Breast epithelium (tissue), 4 donors: ENCODE measurements at regions not wholly inside any gene's neighbourhood (a gene's known extent, or its start where the extent isn't known, plus 50 kb on each side); places are given as distances from the start of the nearest gene placed in this dataset.
A peak's percentile ranks its signal among the peaks of the same experiment; 100 is the strongest.

ENCODE experiments used
- DNase-seq, 2 donors: peaks; one replicate each; pipeline ENCODE4 v3.0.0-alpha.2; 2019; ENCODE audit warnings: low spot score in 2 of 2
- H3K27ac ChIP-seq, 2 donors: fragments of 200-600 bp; sonication (generic) in 1 of 2; one replicate each; pipeline ENCODE4 v1.5.1; 2016 to 2019; ENCODE audit warnings: mild to moderate bottlenecking in 1 of 2
- H3K27me3 ChIP-seq, 2 donors: fragments of 200-600 bp; sonication (generic) in 1 of 2; one replicate each; pipeline versions ENCODE4 v1.5.1 to v1.6.0; 2017 to 2019; ENCODE audit warnings: control low read depth in 1 of 2, mild to moderate bottlenecking in 1 of 2
- H3K36me3 ChIP-seq: fragments of 200-600 bp; one replicate; pipeline ENCODE4 v1.5.1; 2019
- H3K4me1 ChIP-seq, 2 donors: fragments of 200-600 bp; sonication (generic); one replicate each; pipeline ENCODE4 v1.5.1; 2016 to 2019; ENCODE audit warnings: control low read depth in 1 of 2
- H3K4me3 ChIP-seq, 3 donors: fragments of 200-600 bp; sonication (generic); 1 replicate in 2 of 3; 2 replicates in 1 of 3; pipeline ENCODE4 v1.5.1; 2016 to 2019; ENCODE audit warnings: mild to moderate bottlenecking in 3 of 3, moderate library complexity in 2 of 3
- H3K9me3 ChIP-seq, 2 donors: fragments of 200-600 bp; sonication (generic) in 1 of 2; one replicate each; pipeline ENCODE4 v1.5.1; 2016 to 2019; ENCODE audit warnings: control low read depth in 1 of 2
- CTCF ChIP-seq, 3 donors: fragments of 450-650 bp; IDR thresholded peaks; one replicate each; pipeline ENCODE4 v1.5.1; 2016 to 2017; ENCODE audit warnings: antibody characterized with exemption in 3 of 3, mild to moderate bottlenecking in 3 of 3, moderate library complexity in 3 of 3
- POLR2A ChIP-seq: fragments of 450-650 bp; IDR thresholded peaks from one replicate; pipeline ENCODE4 v1.6.1; 2016; ENCODE audit warnings: antibody characterized with exemption, mild to moderate bottlenecking, moderate library complexity
- POLR2AphosphoS5 ChIP-seq, 3 donors: sonication (generic); formaldehyde crosslinking; IDR thresholded peaks; one replicate each; pipeline ENCODE4 v1.6.1; 2017; ENCODE audit warnings: antibody characterized with exemption in 3 of 3
- intact Hi-C: fragments of 100-400 bp; cut with DNase I; formaldehyde crosslinking; loops from one replicate; pipeline ENCODE4 v1.15.1; 2023; ENCODE audit warnings: low total_unique reads

GRCh38 chr7:27386581-27386980 is 144.0 kb downstream of the EVX1 start:
- Histone ChIP-seq H3K4me1 (no peaks in the 10 kb centered on the region), H3K4me3 (no peak overlapping the region), H3K27ac (no peak overlapping the region), H3K9me3 (no peaks in the 10 kb centered on the region), H3K27me3 (no peaks in the 10 kb centered on the region), H3K36me3 (no peaks in the 10 kb centered on the region)
- TF ChIP-seq POLR2A (no peak), POLR2AphosphoS5 (IDR thresholded peaks at IDR 0.05) (no peak), CTCF (IDR thresholded peaks at IDR 0.05) (no peak)
- intact Hi-C loops, result no loop called here
- no peak for DNase-seq

- H3K27ac ChIP-seq, result no peak overlapping the region
- TF ChIP-seq POLR2A, result no peak
- no peak for TF ChIP-seq CTCF (IDR thresholded peaks at IDR 0.05)
- no peak for TF ChIP-seq POLR2AphosphoS5 (IDR thresholded peaks at IDR 0.05)
Observed at GRCh38 chr7:27387864-27388263, 145.3 kb downstream of the EVX1 start.

GRCh38 chr7:27388561-27388960 is 146.0 kb downstream of the EVX1 start:
- intact Hi-C loops, result no loop called here
- H3K9me3 ChIP-seq, result peaks cover 3 to 5% of the 10 kb centered on the region in 2 donors
- TF ChIP-seq CTCF (IDR thresholded peaks at IDR 0.05) (no peak), POLR2A (no peak), POLR2AphosphoS5 (IDR thresholded peaks at IDR 0.05) (no peak)
- H3K27ac ChIP-seq, result peak overlapping the region in 1 of 2 donors; percentile 76
- no peak overlapping the region for H3K4me3 ChIP-seq
- no peaks in the 10 kb centered on the region for H3K36me3 ChIP-seq
- DNase-seq, result no peak
- H3K27me3 ChIP-seq, result no peaks in the 10 kb centered on the region
- H3K4me1 ChIP-seq, result no peaks in the 10 kb centered on the region

More at GRCh38 chr7:27387864-27388263, 145.3 kb downstream of the EVX1 start:
- no peaks in the 10 kb centered on the region for H3K4me1 ChIP-seq
- H3K9me3 ChIP-seq, result no peaks in the 10 kb centered on the region
- DNase-seq, result no peak
- no peaks in the 10 kb centered on the region for H3K36me3 ChIP-seq
- H3K27me3 ChIP-seq, result no peaks in the 10 kb centered on the region
- intact Hi-C loops, result no loop called here
- H3K4me3 ChIP-seq, result no peak overlapping the region

- no peak for DNase-seq
- peak overlapping the region; percentile 40 to 76 for H3K27ac ChIP-seq
Observed at GRCh38 chr7:27389496-27389895, 146.9 kb downstream of the EVX1 start.

GRCh38 chr7:27392477-27392876 is 149.9 kb downstream of the EVX1 start:
- H3K27me3 ChIP-seq, result no peaks in the 10 kb centered on the region
- no peaks in the 10 kb centered on the region for H3K36me3 ChIP-seq
- DNase-seq, result no peak
- H3K4me1 ChIP-seq, result no peaks in the 10 kb centered on the region
- peaks cover 4 to 10% of the 10 kb centered on the region in 2 donors for H3K9me3 ChIP-seq
- H3K27ac ChIP-seq, result no peak overlapping the region
- no peak overlapping the region for H3K4me3 ChIP-seq
- no peak for TF ChIP-seq POLR2AphosphoS5 (IDR thresholded peaks at IDR 0.05)
- no peak for TF ChIP-seq CTCF (IDR thresholded peaks at IDR 0.05)
- intact Hi-C loops, result no loop called here

More at GRCh38 chr7:27389496-27389895, 146.9 kb downstream of the EVX1 start:
- Histone ChIP-seq H3K36me3 (no peaks in the 10 kb centered on the region), H3K4me1 (no peaks in the 10 kb centered on the region), H3K4me3 (no peak overlapping the region), H3K9me3 (peaks cover 4 to 10% of the 10 kb centered on the region in 2 donors), H3K27me3 (no peaks in the 10 kb centered on the region)
- TF ChIP-seq POLR2A, result no peak
- intact Hi-C loops, result no loop called here

- Histone ChIP-seq H3K4me3 (no peak overlapping the region), H3K9me3 (peaks cover 4 to 10% of the 10 kb centered on the region in 2 donors), H3K27ac (no peak overlapping the region), H3K36me3 (no peaks in the 10 kb centered on the region), H3K4me1 (no peaks in the 10 kb centered on the region), H3K27me3 (no peaks in the 10 kb centered on the region)
- no peak for TF ChIP-seq POLR2A
- TF ChIP-seq CTCF (IDR thresholded peaks at IDR 0.05), result no peak
- no peak for TF ChIP-seq POLR2AphosphoS5 (IDR thresholded peaks at IDR 0.05)
- intact Hi-C loops, result no loop called here
- no peak for DNase-seq
Observed at GRCh38 chr7:27394871-27395270, 152.3 kb downstream of the EVX1 start.
